HG03342 (cell line): ENCODE measurements at regions not wholly inside any gene's neighbourhood (a gene's known extent, or its start where the extent isn't known, plus 50 kb on each side); places are given as distances from the start of the nearest gene placed in this dataset.

Source experiments
- ATAC-seq: cut with Tn5 transposase; IDR thresholded peaks from one replicate; pipeline ENCODE4 v1.9.1; 2021; ENCODE audit warnings: mild to moderate bottlenecking, moderate library complexity; ENCODE audit not compliant: unreplicated experiment

DNA sequence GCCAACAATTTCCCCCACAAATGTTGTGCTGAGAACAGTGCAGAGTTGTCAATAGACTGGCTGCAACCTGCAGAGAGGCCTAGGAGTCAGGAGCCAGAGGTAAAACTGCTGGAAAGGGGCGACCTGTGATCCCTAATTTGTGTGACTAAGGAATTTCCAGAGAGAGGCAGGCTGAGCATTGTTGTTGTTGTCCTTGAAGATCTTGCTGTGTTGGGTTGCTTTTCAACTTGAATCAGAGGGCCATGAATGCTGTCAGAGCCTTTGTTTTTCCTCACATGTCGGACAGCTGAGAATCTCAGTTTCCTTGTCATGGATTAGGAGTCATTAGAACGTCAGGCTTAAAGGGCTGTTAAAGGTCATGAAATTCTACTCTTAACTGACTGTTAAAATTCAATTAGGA is 134.6 kb upstream of the ASTN2 start:
- ATAC-seq = no peak

DNA sequence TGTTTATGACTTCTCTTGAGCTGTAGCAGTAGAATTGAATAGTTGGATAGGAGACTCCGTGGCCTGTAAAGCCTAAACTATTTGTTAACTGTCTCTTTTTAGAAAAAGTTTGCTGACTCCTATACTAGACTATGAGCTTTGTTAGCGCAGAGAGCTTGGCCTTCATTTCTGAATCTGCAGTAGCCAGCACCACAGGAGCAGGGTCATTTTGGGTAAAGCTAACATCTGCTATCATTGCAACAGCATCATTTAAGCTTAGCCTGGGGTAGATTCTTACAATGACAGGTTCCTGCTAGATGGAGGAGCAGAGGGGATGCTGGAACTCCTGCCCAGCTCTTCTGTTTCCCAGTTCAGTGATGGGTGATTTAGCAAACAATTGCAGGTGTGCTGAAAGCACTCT is 133.7 kb upstream of the ASTN2 start:
- ATAC-seq = no peak

DNA sequence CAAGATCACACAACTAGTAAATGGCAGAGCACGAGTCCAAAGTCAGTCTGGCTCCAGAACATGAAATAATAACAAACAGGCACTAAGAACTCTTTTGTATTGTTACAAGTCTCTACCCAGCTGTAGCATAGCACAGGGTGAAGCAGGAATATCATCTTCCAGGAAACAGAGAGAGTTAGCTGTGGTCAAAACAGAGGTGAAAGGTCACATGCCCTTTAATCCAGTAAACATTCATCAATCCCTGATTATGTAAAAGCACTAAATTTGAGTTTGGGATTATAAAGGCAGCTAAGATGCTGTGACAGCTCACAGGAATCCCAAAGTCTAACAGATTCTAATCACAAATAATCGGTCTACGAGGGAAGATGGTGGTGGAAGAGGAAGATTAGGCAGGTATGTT is 133.0 kb upstream of the ASTN2 start:
- ATAC-seq = no peak

DNA sequence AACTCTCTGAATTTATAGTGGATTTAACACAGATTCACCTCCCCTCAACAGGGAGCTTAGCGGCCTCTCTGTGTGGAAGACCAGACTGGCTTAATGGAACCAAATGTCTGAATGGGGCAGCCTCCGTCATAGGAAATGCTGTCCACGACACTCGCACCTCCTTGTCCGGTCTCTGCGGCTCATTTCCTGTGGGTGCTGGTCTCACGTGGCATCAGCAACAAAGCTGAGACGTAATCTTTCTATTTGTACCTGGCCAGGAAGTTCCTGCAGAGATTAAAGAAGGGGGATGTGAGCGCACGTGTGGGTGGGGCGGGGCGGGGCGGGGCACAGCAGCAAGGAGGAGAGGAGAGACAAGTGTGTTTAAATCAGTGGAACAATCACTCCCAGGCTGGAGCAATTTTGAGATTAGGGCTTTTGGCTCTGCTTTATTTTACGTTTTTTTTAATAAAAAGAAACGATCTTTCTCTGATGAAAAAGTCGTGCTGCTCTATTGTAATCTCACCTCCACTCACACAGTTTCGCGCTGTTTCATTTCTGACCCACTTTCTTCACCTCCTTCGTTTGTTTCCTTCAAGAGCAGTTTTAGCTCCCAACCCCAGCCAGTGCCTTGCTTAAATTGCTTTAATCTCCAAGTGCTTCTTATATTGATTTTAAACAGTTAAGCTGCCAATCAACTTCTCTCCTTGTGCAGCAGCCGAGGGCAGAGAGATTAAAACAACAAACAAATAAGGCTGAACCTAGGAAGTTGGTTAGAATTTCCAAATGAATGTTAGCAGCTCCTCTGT is 132.2 kb upstream of the ASTN2 start:
- no peak for ATAC-seq

DNA sequence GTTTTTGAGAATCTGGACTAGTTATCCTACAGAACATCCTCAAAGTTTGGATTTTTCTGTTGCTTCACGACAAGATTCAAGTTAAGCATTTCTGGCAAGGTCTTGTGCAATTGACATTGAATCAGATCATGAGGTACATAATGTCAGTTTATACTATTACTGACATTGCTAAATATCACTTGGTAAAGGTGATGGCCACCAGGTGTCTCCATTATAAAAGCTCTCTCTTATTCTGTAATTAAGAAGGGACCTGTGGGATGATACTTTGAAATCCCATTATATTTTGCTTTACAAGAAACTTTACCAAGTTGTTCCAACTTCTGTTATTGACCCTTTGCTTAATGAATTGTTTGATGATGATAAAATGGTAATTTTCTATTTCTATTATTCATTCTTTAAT is 131.0 kb upstream of the ASTN2 start:
- ATAC-seq = no peak

DNA sequence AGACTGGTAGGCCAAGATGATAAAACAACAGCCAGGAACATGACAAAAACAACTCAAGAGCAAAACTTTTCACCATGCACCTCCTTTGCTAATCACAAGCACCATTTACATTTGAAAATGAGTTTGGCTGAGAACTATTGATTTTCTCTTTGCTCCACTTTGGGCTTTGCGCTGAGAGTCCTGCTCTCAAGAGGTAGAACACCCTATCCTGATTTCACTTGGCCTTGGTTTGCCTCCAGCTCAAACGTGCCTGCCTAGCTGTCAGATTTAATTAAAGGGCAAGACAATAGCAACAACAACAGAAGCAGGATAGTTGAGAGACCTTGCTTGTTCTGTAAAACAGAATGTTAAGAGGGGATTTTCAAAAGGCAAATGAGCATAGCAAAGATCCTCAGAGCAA is 128.2 kb upstream of the ASTN2 start:
- no peak for ATAC-seq

DNA sequence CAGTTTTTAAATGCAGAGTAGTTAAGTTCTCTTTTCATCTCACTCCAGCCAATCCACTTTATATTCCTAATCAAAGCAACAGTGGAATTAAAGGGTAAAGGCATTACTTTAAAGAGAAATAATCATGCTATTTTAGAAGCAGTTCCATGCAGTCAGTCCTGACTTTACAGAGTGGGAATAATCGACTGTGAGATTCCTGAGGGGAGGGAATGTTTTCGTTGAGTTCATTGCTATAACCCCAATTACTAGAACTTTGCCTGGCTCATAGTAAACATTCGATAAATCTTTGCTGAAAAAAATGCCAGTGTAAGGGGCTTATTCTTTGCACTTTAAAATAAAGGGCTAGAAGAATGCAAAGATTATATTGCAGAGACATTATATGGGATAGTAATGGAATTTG is 127.2 kb upstream of the ASTN2 start:
- ATAC-seq = no peak

DNA sequence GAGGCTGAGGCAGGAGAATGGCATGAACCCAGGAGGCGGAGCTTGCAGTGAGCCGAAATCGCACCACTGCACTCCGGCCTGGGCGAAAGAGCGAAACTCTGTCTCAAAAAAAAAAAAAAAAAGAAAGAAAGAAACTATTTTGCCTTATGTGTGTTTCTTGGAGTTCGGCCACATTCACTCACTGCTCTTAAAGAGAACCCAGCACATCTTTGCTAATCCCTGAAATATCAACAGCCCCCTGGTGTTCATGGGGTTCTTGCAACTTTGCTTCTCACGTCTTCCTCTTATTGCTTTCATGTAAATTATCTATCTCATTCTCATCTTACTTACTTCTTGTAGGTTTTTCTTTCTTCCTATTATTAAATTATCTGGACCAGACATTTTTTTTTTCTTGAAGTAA is 126.3 kb upstream of the ASTN2 start:
- ATAC-seq = no peak

DNA sequence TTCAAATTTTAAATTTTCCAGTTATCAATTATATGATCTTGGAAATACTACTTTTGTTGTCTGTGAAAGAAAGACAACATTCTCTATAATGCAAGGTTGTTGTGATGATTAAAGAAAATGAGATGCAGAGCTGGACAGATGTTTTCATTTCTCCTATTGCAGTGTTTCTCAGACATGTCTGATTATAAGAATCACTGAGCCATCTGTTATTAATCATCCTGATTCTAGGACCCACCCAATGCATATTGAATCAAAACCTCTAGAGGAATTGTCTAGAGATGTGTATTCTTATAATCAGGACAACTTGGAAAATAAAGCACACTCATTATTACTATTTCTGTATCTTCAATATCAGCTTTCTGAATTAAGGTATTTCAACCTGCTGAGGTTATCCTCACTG is 121.1 kb upstream of the ASTN2 start:
- no peak for ATAC-seq

DNA sequence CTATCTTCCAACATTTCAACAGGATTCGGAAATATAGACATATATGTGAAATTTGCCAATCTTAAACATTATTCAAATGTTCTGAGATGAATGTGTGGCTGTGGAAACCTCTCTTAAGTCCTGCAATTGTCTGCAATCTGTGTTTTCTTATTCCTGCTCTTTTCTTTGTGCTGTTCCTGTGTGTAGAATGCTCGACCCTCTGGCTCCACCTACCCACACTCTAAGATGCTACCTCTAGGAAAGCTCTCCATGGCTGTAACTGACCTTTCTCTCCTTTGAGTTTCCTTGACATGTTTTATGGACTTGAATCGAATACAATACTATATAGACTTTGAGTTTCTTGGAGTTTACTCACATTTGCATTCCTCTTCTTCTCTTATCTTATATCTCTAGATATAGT is 120.6 kb upstream of the ASTN2 start:
- ATAC-seq = no peak

DNA sequence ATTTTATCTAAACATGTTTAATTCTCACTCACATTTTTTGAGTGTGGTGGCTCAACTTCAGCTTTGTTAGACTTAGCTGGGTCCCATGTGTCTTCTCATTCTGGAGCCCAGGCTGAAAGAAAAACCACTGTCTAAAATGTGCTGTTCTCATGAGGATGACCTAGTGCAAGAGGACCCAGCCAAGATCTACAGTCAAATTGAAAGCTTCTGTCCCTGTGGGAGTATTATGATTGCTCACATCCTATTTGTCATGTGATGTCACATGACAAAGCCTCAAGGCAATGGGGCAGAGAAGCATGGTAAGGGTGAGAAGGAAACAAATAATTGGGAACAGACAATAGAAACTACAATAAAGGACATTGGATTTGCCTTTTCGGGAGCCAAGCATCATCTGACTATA is 113.4 kb upstream of the ASTN2 start:
- peak; percentile 51 for ATAC-seq

DNA sequence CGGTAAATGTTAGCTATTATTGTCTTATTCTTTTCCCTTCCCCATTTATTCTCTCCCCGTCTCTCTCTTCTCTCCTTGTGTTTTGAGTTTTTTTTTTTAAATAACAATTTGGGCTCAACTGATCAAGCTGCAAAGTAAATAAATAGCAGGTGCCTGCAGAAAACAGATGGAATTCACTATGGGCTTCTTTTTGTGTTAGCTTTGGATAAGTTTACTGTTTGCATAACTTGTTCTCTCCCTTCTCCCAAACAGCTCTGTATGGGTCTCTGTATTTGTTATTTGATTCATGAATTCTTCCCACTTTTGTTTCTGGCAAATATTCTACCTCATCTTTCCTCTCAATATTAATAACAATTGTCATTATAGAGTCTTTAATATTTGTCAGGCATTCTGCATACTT is 111.8 kb upstream of the ASTN2 start:
- ATAC-seq = no peak

DNA sequence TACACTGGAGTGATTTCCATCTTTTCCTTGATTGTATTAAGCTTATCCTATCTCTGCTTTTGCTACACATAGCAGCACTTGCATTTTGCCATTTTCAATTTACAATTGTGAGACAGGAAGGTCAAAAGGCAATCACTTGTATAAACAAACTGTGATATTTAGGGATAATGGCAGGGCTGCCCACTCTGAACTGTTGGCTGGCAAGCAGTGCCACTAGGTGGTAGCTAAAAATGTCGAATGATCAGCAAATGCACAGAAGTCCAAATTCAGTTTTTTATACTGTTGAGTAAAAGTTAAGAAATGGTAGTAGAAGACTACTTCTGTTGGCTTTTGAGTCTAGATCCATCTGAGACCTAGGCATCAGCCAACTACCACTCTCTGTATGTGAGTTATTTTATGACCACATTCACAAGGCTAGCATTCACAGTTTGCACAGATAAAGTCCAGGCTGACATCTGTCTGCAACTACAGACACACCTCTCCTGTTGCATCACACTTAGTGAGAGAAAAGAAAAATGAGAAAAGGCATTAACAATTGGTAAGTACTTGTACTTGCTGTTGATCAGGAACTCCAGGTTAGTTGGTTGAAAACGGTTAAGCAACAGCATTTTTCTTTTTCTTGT is 108.8 kb upstream of the ASTN2 start:
- no peak for ATAC-seq

DNA sequence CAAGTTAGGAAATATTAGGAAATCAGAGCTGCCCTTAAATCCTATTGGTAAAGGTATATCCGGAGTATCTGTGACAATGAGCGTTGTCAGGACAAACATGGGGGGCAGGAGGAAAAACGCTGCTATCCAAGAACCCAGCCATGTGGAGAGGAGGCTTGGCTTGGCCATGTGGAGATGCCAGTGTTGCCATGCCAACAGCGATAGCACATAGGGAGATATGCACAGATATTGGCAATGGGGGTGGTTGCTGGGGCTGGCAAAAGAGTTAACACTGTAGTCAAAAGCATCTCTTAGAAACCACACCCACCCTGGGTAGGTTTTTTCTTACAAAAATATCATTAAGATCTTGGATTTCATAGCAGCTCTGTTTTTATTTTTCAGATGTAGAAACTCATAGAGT is 106.4 kb upstream of the ASTN2 start:
- no peak for ATAC-seq

DNA sequence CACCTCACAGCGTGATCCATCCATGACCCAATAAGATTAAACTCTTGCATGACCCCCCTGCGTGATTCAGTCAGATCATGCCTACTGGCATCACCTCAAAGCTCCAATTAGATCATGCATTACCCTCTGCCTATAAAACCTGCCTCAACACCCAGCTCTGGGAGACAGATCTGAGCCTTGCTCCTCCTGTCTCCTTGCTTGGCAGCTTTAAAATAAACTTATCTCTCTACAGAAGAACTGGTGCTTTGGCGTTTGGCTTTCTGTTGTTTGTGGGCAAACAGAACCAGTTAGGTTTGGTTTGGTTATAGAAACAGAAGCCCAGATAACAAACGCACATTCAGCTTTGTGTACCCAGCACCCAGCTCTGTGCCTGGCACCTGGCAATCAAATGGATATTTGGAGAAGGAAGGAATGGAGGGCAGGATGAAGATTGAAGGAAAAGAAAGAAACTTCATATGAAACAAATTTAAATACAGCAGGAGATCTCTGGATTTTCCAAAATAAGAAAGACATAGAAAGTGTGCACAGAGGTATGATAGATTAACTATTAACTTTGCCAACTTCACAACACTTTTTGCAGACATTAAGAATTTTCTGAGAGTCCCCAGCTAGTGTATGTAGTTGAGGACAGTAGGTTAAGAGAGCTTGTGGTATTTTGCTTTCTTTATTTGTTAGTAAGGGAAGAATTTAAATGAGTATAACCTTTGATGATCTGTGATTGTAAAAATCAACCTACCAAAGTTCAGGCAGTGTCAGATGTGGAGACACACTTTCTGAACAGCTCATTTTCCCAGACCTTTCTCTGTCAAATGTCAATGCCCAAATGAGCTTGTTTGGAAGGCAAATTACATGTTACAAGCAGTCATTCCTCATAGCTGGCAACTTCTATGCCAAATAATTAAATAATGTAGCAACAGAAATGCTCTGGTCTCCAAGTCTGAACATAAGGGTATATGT is 102.1 kb upstream of the ASTN2 start:
- ATAC-seq = no peak

DNA sequence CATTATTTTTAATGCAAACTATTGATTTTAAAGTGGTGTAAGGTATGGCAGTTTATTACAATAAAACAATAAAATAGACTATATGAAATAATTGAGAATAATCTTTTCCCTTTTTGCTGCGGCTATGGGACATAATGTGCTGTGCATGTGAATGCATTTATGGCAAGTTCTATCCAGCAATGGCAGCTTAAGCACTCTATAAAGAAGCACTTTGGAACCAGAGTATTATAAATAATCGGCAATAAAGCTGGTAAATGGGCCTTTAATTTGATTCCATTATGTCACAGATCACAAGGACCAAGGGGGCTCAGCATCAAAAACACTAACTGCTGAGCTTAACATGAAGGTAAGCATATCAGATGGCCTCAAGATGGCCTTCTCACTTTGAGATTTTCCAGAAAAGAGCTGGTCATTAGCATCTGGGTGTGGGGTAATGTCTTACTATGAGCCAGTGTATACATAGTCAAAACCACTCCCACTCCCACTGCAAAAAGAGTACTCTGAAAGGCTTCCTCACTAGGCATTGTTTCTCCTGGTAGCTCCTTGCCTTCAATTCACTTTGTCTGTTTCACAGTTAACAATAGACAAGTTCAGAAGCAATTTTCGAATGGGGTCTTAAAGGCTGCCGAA is 97.1 kb upstream of the ASTN2 start:
- ATAC-seq = no peak

DNA sequence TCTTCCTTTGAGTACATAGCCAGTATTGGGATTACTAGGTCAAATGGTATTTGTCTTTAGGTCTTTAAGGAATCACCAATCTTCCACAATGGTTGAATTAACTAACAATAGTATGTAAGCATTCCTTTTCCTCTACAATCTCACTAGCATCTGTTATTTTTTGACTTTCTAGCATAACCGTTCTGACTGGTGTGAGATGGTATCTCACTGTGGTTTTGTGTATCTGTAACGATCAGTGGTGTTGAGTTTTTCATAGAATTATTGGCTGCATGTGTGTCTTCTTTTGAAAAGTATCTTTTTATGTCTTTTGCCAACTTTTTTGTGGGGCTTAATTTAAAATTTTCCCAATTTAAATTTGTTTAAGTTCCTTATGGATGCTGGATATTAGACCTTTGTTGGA is 81.5 kb upstream of the ASTN2 start:
- no peak for ATAC-seq

DNA sequence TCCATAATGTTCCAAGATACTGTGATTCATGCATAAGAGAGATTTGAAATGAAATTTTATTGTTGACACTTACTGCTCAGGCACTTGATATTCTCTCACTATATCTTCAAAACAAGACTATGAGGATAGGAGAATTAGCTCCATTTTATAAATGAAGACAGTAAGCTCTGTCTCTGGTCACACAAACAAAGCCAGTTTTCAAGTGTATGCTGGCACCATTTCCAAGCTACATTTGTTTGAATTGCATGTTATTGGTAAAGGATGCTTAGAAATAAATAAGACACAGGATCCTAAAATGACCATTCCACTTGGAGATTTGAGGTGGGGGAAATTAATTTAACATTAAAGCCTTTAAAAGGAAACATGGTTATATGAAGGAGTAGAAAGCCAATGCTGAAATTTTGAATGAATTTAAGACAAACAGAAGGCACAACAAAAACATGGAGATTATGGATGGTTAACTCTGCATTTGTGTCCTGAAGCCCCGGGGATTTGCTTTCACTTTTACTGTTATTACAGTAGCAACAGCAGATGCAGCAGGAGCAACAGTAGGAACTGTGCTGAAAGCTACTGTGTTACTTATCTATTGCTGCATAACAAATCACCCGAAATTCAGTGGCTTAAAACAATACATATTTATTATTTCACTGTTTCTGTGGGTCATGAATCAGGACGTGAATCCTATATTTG is 79.7 kb upstream of the ASTN2 start:
- no peak for ATAC-seq

DNA sequence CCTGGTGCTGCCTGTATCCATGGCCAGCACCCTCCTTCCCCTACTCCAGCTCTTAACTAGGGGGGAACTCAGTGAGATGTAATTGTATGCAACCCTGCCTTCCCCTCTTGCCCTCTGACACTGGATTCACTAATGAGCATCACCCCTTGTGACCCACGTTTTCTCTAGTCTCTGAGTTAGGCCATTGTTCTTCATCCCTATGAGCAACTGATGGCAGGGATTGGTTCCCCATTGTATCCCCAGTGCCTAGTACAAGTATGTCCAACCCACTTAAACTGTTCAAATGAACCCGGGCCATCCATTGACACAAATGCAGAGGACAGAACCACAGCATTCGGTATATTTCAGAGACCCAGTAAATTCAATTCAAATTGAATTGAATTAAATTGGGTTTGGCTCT is 77.6 kb upstream of the ASTN2 start:
- no peak for ATAC-seq

DNA sequence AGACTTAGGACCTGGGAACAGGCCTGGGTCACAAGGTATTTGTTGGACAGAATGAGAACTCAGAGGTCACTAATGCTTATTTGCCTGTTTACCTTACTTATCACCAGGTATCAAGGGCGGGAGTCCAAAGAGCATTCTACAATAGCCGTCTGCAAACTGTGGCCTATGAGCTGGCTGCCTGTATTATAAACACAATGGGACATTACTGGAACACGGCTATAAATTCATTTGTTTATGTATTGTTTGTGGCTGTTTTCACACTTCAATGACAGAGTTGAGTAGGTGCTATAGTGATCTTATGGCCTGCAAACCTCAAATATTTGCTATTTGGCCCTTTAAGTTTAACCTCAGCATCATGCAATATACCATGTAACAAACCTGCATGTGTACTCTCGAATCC is 76.6 kb upstream of the ASTN2 start:
- no peak for ATAC-seq

DNA sequence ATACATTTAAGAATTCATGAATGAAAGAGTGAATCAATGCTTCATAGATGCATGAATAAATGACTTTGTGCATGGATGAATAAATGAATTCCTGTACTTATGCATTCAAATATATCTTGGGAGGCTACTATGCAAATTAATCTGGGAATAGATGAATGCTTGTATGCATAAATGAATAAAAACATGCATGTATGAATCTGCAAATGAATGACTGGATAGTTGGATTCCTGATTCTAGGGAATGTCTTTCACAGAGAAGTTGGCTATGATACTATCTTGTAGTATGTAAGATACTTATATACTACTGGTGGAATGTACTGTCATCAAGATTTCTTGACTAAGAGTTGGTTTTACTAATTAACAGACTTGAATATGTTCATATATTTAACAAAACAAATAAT is 75.3 kb upstream of the ASTN2 start:
- no peak for ATAC-seq
